ENCODE measurements at regions not wholly inside any gene's neighbourhood (a gene's known extent, or its start where the extent isn't known, plus 50 kb on each side); places are given as distances from the start of the nearest gene placed in this dataset.

DNA sequence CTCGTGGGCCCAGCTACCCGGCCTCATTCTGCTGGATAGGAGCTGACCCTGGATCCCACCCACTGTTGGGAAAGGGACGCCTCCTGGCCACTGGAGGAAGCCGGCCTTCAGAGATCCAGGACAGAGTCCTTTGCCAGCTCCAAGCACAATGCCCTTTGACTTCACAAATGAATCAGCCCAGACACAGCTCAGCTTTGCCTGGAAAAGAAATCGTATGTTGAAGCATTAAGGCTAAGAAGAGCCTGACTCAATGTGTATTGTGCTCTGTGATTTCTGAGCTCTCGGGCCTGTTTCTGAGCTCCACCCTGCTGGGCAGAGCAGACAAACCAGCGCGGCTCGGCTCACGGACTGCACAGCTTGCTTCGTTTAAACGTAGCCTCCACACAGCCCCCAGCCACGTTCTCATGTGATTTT is 162.9 kb upstream of the APCDD1 start:
- DNase-seq: no peak

- DNase-seq: no peak
These were observed 160.5 kb upstream of the APCDD1 start for GRCh38 chr18:10293966-10294365.

DNA sequence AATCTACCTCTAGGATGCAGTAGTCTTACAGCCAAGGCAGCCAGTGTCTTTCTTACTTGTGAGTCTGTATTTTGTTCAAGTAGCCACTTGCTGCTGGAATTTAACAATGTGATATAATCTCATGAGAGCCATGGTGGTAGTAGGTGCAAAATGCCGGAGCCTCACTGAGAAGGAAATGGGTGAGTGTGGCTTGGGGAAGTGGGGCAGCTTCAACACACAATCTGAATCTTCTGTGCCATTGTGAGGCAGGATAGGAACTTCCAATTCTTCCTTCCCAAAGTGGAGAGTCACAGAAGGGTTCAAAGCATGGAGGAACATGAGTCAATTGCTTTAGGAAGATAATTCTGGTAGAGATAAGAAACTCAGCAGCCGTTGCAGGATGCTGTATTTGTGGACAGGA is 158.7 kb upstream of the APCDD1 start:
- DNase-seq: no peak

DNA sequence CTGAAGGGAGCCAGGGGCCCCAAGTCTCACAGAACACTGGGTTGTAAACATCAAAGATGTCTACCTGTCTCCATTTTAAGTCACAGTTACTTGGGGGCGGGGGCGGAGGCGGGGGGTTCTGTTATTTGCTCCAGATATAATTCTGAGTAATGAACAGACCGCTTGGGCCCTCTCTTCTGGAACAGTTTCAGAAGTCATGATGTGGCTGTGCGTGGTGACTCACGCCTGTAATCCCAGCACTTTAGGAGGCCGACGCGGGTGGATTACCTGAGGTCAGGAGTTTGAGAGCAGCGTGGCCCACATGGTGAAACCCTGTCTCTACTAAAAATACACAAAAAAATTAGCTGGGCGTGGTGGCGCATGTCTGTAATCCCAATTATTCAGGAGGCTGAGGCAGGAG is 157.9 kb upstream of the APCDD1 start:
- no peak for DNase-seq

- no peak for DNase-seq
These were observed 157.3 kb upstream of the APCDD1 start for GRCh38 chr18:10297086-10297485.

- no peak for DNase-seq
These were observed 156.1 kb upstream of the APCDD1 start for GRCh38 chr18:10298346-10298745.

DNA sequence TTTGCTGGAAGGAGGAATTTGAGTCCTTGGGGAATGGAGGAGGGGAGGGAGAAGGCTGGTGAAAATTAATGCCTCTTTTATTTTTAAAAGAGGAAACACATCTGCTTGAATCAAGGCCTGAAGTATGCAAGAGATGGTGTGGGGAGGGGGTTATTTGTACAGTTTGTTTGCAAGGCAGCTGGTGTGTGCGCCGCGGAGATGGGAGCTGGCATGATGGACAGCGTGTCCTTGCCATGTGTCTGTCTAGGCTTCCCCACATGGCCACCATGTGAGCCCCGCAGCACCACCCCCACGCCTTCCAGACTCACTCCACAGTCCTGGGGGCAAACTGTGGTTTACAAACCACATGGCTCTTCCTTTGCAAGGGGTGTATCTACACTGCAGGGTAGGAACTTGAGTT is 154.8 kb upstream of the APCDD1 start:
- no peak for DNase-seq

- DNase-seq: no peak
These were observed 153.7 kb upstream of the APCDD1 start for GRCh38 chr18:10300739-10301138.

GRCh38 chr18:10301831-10302483 is 152.5 kb upstream of the APCDD1 start:
- DNase-seq: no peak

DNA sequence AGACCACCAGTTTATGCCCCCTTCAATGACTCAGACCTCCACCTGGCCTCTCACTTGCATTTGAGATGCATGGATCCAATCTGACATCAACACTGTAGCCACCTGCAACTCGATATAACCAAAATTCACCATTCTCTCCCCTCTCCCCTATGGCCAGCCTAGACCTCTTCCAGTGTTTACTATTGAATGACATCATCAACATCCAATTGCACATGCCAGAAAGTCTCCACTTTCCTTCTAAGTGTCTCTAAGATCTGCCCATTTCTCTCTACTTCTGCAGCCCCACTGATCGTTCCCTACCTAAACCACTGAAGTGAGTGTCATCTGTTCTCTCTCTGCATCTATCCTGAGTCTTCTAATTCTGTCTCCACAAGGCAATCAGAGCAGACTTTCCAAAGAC is 151.3 kb upstream of the APCDD1 start:
- no peak for DNase-seq

GRCh38 chr18:10304853-10305252 is 149.6 kb upstream of the APCDD1 start:
- DNase-seq: no peak

- no peak for DNase-seq
These were observed 147.7 kb upstream of the APCDD1 start for GRCh38 chr18:10306779-10307178.

DNA sequence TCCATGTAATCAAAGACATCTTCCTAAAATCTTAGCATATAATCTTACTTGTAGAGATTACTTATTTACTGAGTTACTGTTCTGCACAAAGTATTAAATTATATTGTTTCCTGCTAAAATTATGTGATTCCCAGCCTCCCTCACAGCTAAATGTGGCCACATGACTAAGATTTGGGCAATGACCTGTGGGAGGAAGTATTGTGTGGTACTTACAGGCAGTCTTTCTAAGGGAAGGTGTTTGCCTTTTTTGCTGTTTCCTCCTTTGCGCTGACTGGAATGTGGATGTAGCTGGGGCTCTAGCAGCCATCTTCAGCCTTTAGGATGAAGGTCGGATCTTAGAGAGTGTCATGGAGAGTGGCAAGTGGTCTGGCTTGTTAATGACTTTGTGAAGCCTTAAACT is 146.3 kb upstream of the APCDD1 start:
- no peak for DNase-seq

- no peak for DNase-seq
These were observed 143.8 kb upstream of the APCDD1 start for GRCh38 chr18:10310626-10311025.

DNA sequence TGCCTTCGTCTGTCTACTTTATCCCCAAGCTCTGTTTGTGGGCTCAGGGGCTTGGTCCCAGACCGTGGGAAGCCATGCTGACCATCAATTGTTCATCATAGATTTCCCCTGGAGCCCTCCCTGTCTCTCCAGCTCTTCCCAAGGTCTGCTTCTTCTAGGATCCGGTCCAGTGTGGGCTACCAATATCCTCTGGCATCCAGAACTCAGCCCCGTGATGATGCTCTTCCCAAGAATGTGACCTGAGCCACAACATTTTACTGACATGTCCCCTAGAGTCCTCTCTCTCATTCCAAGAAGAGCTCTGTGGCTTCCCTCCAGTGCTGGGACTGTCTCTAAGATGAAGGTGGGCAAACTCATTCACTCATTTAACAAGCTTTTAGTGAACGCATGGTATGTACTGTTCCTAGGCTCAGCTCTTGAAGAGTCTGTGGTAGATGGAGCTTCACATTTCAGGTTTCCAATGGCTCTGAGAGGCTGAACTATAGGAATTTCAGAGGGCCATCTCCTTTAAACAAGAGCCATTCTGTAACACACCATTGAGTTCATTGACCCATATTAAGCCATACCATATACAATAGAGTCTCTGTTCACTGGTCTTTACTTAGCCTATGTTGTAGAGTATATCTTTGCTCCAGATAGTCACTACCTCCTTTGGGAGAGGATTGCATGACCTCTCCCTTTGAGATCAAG is 142.0 kb upstream of the APCDD1 start:
- no peak for DNase-seq

DNA sequence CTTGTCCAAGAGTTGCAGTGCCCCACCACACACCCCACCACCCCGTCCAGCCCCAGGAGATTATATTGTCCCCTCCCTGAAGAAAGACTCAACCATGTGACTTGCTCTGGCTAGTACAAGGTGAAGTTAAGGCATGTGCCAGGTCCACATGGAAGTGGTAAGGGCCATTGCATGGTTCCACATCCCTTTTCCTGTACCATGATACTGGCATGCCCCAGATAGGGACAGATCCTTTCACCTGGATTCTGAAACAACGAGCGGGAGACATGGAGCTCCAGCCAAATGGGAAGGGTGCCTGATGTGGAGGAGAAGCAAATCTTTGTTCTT is 141.5 kb upstream of the APCDD1 start:
- DNase-seq: no peak

DNA sequence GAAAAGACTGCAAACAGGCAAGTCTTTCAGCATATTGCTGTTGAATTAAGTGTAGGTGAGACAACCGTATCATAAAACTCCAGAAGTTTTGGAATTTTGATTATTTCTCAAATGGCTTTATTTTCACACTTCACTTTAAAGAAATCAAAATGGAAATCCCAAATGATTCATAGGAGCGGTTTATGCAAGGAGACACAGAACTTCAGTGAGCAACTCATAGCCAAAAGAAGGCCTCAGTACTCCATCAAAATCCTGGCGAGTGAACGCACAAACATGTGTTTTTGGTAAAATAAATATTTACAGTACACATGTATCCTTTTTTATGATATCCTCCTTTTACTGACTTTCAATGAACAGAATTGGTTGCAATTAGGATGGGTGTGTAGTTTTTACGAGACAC is 140.4 kb upstream of the APCDD1 start:
- no peak for DNase-seq

DNA sequence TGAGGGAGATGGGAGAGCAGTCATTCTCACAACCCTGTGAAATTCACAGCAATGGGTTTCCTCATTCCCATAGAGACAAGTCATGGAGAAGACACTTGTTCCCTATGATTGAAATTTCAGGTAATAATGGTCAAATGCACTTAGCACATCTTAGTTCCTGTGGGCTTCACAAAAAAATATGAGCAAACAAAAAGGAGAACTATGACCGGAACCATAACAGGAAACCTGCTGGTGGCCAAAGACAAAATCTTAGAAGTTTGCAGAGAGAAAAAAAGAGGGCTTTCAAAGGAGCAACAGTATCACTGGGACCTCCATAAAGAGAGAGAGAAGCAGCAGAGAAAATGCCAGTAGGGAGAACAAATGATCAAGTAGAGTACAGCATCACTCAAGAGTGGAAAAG is 138.9 kb upstream of the APCDD1 start:
- DNase-seq: no peak

DNA sequence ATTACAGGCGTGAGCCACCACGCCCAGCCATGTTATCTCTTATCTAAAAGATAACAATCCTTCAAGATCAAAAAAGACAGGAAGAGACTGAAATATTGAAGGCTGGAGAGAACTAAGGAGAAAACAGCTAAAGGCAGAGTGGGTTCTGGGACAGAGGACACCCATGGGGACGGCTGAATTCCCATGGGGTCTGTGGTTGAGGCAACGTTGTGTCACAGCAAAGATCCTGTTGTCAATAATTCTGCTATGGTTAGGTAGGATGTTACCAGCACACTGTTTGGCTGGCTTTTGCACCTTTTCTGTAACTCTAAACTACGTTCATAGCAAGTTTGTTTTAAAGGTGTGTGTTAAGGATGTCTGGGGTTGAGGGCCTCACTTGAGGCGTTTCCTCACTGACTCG is 137.7 kb upstream of the APCDD1 start:
- DNase-seq: no peak

GRCh38 chr18:10317864-10318690 is 136.4 kb upstream of the APCDD1 start:
- DNase-seq: no peak

- no peak for DNase-seq
These were observed 135.8 kb upstream of the APCDD1 start for GRCh38 chr18:10318691-10318970.

DNA sequence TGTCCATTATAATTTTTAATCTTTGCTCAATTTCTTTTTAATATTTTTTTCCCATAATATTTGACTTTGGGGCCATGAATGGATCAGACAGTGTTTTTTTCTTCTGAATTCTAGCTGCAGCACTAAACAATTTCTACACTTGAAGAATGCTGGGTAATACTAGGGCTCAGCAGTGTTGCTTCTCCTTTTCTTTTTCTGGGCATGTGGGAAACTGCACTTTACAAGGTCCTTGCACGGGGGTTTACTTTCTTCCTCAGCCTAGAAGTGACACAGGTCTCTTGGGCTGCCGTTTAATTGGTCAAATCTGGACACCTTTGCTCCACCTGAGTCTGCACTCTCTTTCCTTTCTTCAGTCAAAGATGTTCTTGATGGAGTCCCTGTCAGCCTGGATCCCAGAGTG is 135.4 kb upstream of the APCDD1 start:
- DNase-seq: no peak

- DNase-seq: no peak
These were observed 134.4 kb upstream of the APCDD1 start for GRCh38 chr18:10319914-10320600.

- no peak for DNase-seq
These were observed 133.6 kb upstream of the APCDD1 start for GRCh38 chr18:10320791-10321190.
